Panc1 (cell line): ENCODE measurements at regions not wholly inside any gene's neighbourhood (a gene's known extent, or its start where the extent isn't known, plus 50 kb on each side); places are given as distances from the start of the nearest gene placed in this dataset.

ENCODE experiments used
- ATAC-seq: fragments of 200-7000 bp; cut with Tn5 transposase; 2 replicates; pipeline ENCODE4 v1.9.1; 2020; ENCODE audit warnings: mild to moderate bottlenecking, moderate library complexity
- BruUV-seq: library from RNA; stranded (reverse); fragments of 400-500 nt; replicated peaks from 2 replicates; lab custom pipeline; 2021; lab: Mats Ljungman, UMichigan
- CTCF ChIA-PET: fragments of 300-600 bp; sonication (Branson Sonifier 250); formaldehyde crosslinking; loops from one replicate; lab custom pipeline; 2022; ENCODE audit warnings: antibody characterized with exemption; lab: Charles Lee
- POLR2A ChIA-PET: fragments of 300-600 bp; sonication (Branson Sonifier 250); formaldehyde crosslinking; loops from one replicate; lab custom pipeline; 2022; ENCODE audit warnings: antibody characterized with exemption; lab: Charles Lee
- DNase-seq: peaks from one replicate; pipeline ENCODE4 v3.0.0-alpha.2; 2010; ENCODE audit warnings: low read depth, low spot score
- H3K27ac ChIP-seq: 2 replicates; pipeline ENCODE4 v1.5.1; 2011; ENCODE audit warnings: mild to moderate bottlenecking, low read length, inconsistent platforms
- H3K27me3 ChIP-seq: fragments of 200-500 bp; sonication (Bioruptor generic); 2 replicates; pipeline ENCODE4 v1.6.0; 2014; ENCODE audit warnings: low read length, inconsistent platforms; ENCODE audit not compliant: control insufficient read depth, insufficient read depth
- H3K36me3 ChIP-seq: fragments of 200-500 bp; sonication (Bioruptor generic); 2 replicates; pipeline ENCODE4 v1.5.1; 2014; ENCODE audit warnings: inconsistent platforms, mild to moderate bottlenecking, low read length, moderate library complexity; ENCODE audit not compliant: control insufficient read depth, insufficient read depth
- H3K4me1 ChIP-seq: 2 replicates; pipeline ENCODE4 v1.5.1; 2011; ENCODE audit warnings: inconsistent platforms, mild to moderate bottlenecking, low read length, moderate library complexity; ENCODE audit not compliant: control insufficient read depth, insufficient read depth
- H3K4me3 ChIP-seq, 2 experiments: 2 replicates each; pipeline ENCODE4 v1.5.1; 2011 to 2012; ENCODE audit warnings: low read depth in 2 of 2, low read length in 2 of 2, mild to moderate bottlenecking in 2 of 2, inconsistent platforms in 1 of 2, moderate library complexity in 1 of 2
- H3K9me3 ChIP-seq: fragments of 200-500 bp; sonication (Bioruptor generic); 2 replicates; pipeline ENCODE4 v1.5.1; 2014; ENCODE audit warnings: low read depth, mild to moderate bottlenecking, inconsistent platforms, low read length, moderate library complexity; ENCODE audit not compliant: control insufficient read depth, insufficient read depth
- CTCF ChIP-seq: fragments of 450-650 bp; IDR thresholded peaks from 2 replicates; pipeline ENCODE4 v1.5.1; 2017; ENCODE audit warnings: mild to moderate bottlenecking
- POLR2AphosphoS5 ChIP-seq: IDR thresholded peaks from 2 replicates; pipeline ENCODE4 v1.6.1; 2012; ENCODE audit warnings: mild to moderate bottlenecking, low read depth, low read length, moderate library complexity
- REST ChIP-seq, 2 experiments: IDR thresholded peaks; 2 replicates each; pipeline ENCODE4 v1.6.1; 2011 to 2012; ENCODE audit warnings: low read depth in 2 of 2, control low read depth in 1 of 2, low read length in 1 of 2, mild to moderate bottlenecking in 1 of 2, moderate library complexity in 1 of 2; ENCODE audit not compliant: insufficient read depth in 1 of 2
- SIN3A ChIP-seq: IDR thresholded peaks from 2 replicates; pipeline ENCODE4 v1.6.1; 2012; ENCODE audit warnings: low read depth, mild to moderate bottlenecking, low read length, moderate library complexity, borderline replicate concordance; ENCODE audit not compliant: insufficient read depth
- TCF7L2 ChIP-seq: IDR thresholded peaks from 2 replicates; pipeline ENCODE4 v1.6.1; 2011; ENCODE audit warnings: mild to moderate bottlenecking, low read depth, low read length, inconsistent platforms
- in situ Hi-C: cut with HindIII; loops from 2 replicates; pipeline ENCODE4 v1.10.0; 2016; ENCODE audit warnings: low sequenced_read_pairs, low pct_unique_long_range_greater_than_20kb
- intact Hi-C: fragments of 100-400 bp; cut with micrococcal nuclease; formaldehyde crosslinking; loops from one replicate; pipeline ENCODE4 v1.10.0; 2022; ENCODE audit not compliant: unreplicated experiment

- DNase-seq (no peak), ATAC-seq (no peak)
- Histone ChIP-seq H3K27me3 (no peaks in the 10 kb centered on the region), H3K4me1 (no peaks in the 10 kb centered on the region), H3K9me3 (no peaks in the 10 kb centered on the region), H3K4me3 (no peak overlapping the region), H3K36me3 (no peaks in the 10 kb centered on the region), H3K27ac (no peak overlapping the region)
- TF ChIP-seq POLR2AphosphoS5 (no peak), SIN3A (no peak), CTCF (no peak), REST (IDR thresholded peaks at IDR 0.05; ENCODE audit: insufficient read depth in 1 of 2, low read depth in 2 of 2, low read length in 1 of 2) (no peak), TCF7L2 (no peak)
- CTCF ChIA-PET = interaction anchor here (0.5 to 0.6 kb wide), 2 partner anchors 673 to 1654 kb away, joined by 4 read pairs; no protein-coding TSS in a partner anchor
- POLR2A ChIA-PET = interaction anchor here (0.6 kb wide), 1 partner anchor 14 kb away, joined by 3 read pairs; no protein-coding TSS in a partner anchor
- no TSS peak for BruUV-seq
- in situ Hi-C loops = no loop called here
- intact Hi-C loops = no loop called here
These were observed 133.6 kb downstream of the GDAP2 start for GRCh38 chr1:117795792-117796191.

- Histone ChIP-seq H3K4me3 (no peak overlapping the region), H3K36me3 (no peaks in the 10 kb centered on the region), H3K27ac (no peak overlapping the region), H3K4me1 (no peaks in the 10 kb centered on the region), H3K9me3 (no peaks in the 10 kb centered on the region), H3K27me3 (no peaks in the 10 kb centered on the region)
- BruUV-seq = no TSS peak
- CTCF ChIA-PET = no interaction called here
- TF ChIP-seq POLR2AphosphoS5 (no peak), REST (IDR thresholded peaks at IDR 0.05; ENCODE audit: insufficient read depth in 1 of 2, low read depth in 2 of 2, low read length in 1 of 2) (no peak), TCF7L2 (no peak), CTCF (no peak), SIN3A (no peak)
- in situ Hi-C loops = no loop called here
- ATAC-seq (no peak), DNase-seq (no peak)
- intact Hi-C loops = no loop called here
- POLR2A ChIA-PET = no interaction called here
These were observed 133.2 kb downstream of the GDAP2 start for GRCh38 chr1:117796226-117796625.
